ENCODE measurements at regions not wholly inside any gene's neighbourhood (a gene's known extent, or its start where the extent isn't known, plus 50 kb on each side); places are given as distances from the start of the nearest gene placed in this dataset.

GRCh38 chr11:122426073-122426472 lies 229.4 kb upstream of the UBASH3B start:
- Histone ChIP-seq H3K27ac (ENCODE audit: low read length) (no peak overlapping the region), H3K4me2 (ENCODE audit: low read depth, low read length) (no peak overlapping the region), H3K27me3 (replicated peaks; ENCODE audit: insufficient read depth, low read length) (no peaks in the 10 kb centered on the region), H3K9me2 (replicated peaks; ENCODE audit: insufficient read depth, low read length) (no peaks in the 10 kb centered on the region), H2AFZ (ENCODE audit: low read length) (no peak overlapping the region), H3K9me3 (replicated peaks; ENCODE audit: insufficient read depth, low read length) (no peaks in the 10 kb centered on the region), H3K79me2 (ENCODE audit: low read length) (no peaks in the 10 kb centered on the region), H3F3A (ENCODE audit: insufficient read depth, low read length) (no peaks in the 10 kb centered on the region), H3K36me3 (replicated peaks; ENCODE audit: insufficient read depth, low read length) (no peaks in the 10 kb centered on the region), H3K9ac (ENCODE audit: low read length) (no peak overlapping the region), H3K4me1 (ENCODE audit: low read length) (no peaks in the 10 kb centered on the region), H4K20me1 (ENCODE audit: insufficient read depth, low read length) (no peaks in the 10 kb centered on the region), H3K4me3 (ENCODE audit: low read length) (no peak overlapping the region)
- no peak for DNase-seq
- TF ChIP-seq EZH2 (optimal IDR thresholded peaks at IDR 0.05; ENCODE audit: low read depth, low read length) (no peak), CTCF (IDR thresholded peaks at IDR 0.05; ENCODE audit: low read length) (no peak), EZH2phosphoT487 (IDR thresholded peaks at IDR 0.05; ENCODE audit: low read length) (no peak)

GRCh38 chr11:122424636-122425035 lies 230.9 kb upstream of the UBASH3B start:
- H3K27me3 ChIP-seq (replicated peaks; ENCODE audit: insufficient read depth, low read length), result no peaks in the 10 kb centered on the region
- H3K79me2 ChIP-seq (ENCODE audit: low read length), result no peaks in the 10 kb centered on the region
- H3K27ac ChIP-seq (ENCODE audit: low read length), result no peak overlapping the region
- no peaks in the 10 kb centered on the region for H3F3A ChIP-seq (ENCODE audit: insufficient read depth, low read length)
- H2AFZ ChIP-seq (ENCODE audit: low read length), result no peak overlapping the region
- no peaks in the 10 kb centered on the region for H3K4me1 ChIP-seq (ENCODE audit: low read length)
- no peaks in the 10 kb centered on the region for H4K20me1 ChIP-seq (ENCODE audit: insufficient read depth, low read length)
- no peaks in the 10 kb centered on the region for H3K9me2 ChIP-seq (replicated peaks; ENCODE audit: insufficient read depth, low read length)
- TF ChIP-seq EZH2 (optimal IDR thresholded peaks at IDR 0.05; ENCODE audit: low read depth, low read length), result no peak
- TF ChIP-seq EZH2phosphoT487 (IDR thresholded peaks at IDR 0.05; ENCODE audit: low read length), result no peak
- no peak for TF ChIP-seq CTCF (IDR thresholded peaks at IDR 0.05; ENCODE audit: low read length)
- no peak overlapping the region for H3K9ac ChIP-seq (ENCODE audit: low read length)
- no peak for DNase-seq
- H3K36me3 ChIP-seq (replicated peaks; ENCODE audit: insufficient read depth, low read length), result no peaks in the 10 kb centered on the region
- no peak overlapping the region for H3K4me3 ChIP-seq (ENCODE audit: low read length)
- H3K4me2 ChIP-seq (ENCODE audit: low read depth, low read length), result no peak overlapping the region
- H3K9me3 ChIP-seq (replicated peaks; ENCODE audit: insufficient read depth, low read length), result no peaks in the 10 kb centered on the region

DNA sequence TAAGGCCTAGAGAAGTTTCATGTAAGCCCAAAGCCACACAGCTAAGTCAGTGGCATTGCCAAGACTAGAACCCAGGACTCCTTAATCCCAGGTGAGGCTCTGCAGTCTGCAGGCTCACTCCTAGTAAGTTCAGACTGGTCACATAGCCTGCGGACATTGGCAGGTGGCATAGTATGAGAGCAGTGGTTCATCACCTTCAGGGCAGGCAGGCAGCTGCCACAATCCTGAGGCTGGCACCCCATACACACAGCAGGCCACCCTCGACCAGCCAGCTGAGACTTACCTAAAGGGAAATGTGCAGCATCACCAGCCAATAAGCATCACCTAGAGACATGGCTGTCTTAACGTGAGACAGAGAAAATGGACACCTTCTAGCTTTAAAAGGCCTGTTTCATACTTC lies 231.6 kb upstream of the UBASH3B start:
- Histone ChIP-seq H3K9me3 (replicated peaks; ENCODE audit: insufficient read depth, low read length) (no peaks in the 10 kb centered on the region), H4K20me1 (ENCODE audit: insufficient read depth, low read length) (no peaks in the 10 kb centered on the region), H2AFZ (ENCODE audit: low read length) (no peak overlapping the region), H3K36me3 (replicated peaks; ENCODE audit: insufficient read depth, low read length) (no peaks in the 10 kb centered on the region), H3K9me2 (replicated peaks; ENCODE audit: insufficient read depth, low read length) (no peaks in the 10 kb centered on the region), H3K27ac (ENCODE audit: low read length) (no peak overlapping the region), H3K4me3 (ENCODE audit: low read length) (no peak overlapping the region), H3F3A (ENCODE audit: insufficient read depth, low read length) (no peaks in the 10 kb centered on the region), H3K4me2 (ENCODE audit: low read depth, low read length) (no peak overlapping the region), H3K27me3 (replicated peaks; ENCODE audit: insufficient read depth, low read length) (no peaks in the 10 kb centered on the region), H3K4me1 (ENCODE audit: low read length) (no peaks in the 10 kb centered on the region), H3K79me2 (ENCODE audit: low read length) (no peaks in the 10 kb centered on the region), H3K9ac (ENCODE audit: low read length) (no peak overlapping the region)
- TF ChIP-seq CTCF (IDR thresholded peaks at IDR 0.05; ENCODE audit: low read length), result no peak
- TF ChIP-seq EZH2phosphoT487 (IDR thresholded peaks at IDR 0.05; ENCODE audit: low read length), result no peak
- no peak for TF ChIP-seq EZH2 (optimal IDR thresholded peaks at IDR 0.05; ENCODE audit: low read depth, low read length)
- no peak for DNase-seq
